HG03439 (cell line): ENCODE measurements at regions not wholly inside any gene's neighbourhood (a gene's known extent, or its start where the extent isn't known, plus 50 kb on each side); places are given as distances from the start of the nearest gene placed in this dataset.
"Not testable (repeated sequence)": the region's sequence is repeated elsewhere in the genome, so short reads cannot be mapped to it uniquely, and the experiment has no call there.

Experiments
- ATAC-seq: cut with Tn5 transposase; IDR thresholded peaks from one replicate; pipeline ENCODE4 v1.9.1; 2021; ENCODE audit warnings: mild to moderate bottlenecking, moderate library complexity; ENCODE audit not compliant: unreplicated experiment

GRCh38 chr1:234907940-234908405, 220.7 kb downstream of the TOMM20 start:
- ATAC-seq = no peak

GRCh38 chr1:234907208-234907939, 221.3 kb downstream of the TOMM20 start:
- no peak for ATAC-seq

GRCh38 chr1:234906654-234907053, 222.0 kb downstream of the TOMM20 start:
- no peak for ATAC-seq

- ATAC-seq = no peak
Measured at GRCh38 chr1:234902774-234903547, 225.7 kb downstream of the TOMM20 start.

- ATAC-seq = no peak
Measured at GRCh38 chr1:234901491-234902049, 227.1 kb downstream of the TOMM20 start.

- no peak for ATAC-seq
Measured at GRCh38 chr1:234900595-234900994, 228.0 kb downstream of the TOMM20 start.

GRCh38 chr1:234899730-234900072, 228.9 kb downstream of the TOMM20 start:
- ATAC-seq = no peak

- no peak for ATAC-seq
Measured at GRCh38 chr1:234899041-234899729, 229.5 kb downstream of the TOMM20 start.

GRCh38 chr1:234898455-234899033, 230.1 kb downstream of the TOMM20 start:
- no peak for ATAC-seq

GRCh38 chr1:234897754-234898454, 230.7 kb downstream of the TOMM20 start:
- ATAC-seq = no peak

GRCh38 chr1:234897390-234897749, 231.3 kb downstream of the TOMM20 start:
- no peak for ATAC-seq

GRCh38 chr1:234896477-234897389, 231.9 kb downstream of the TOMM20 start:
- no peak for ATAC-seq

- no peak for ATAC-seq
Measured at GRCh38 chr1:234893725-234894630, 234.7 kb downstream of the TOMM20 start.

- ATAC-seq = no peak
Measured at GRCh38 chr1:234893359-234893724, 235.3 kb downstream of the TOMM20 start.

GRCh38 chr1:234892642-234893041, 236.0 kb downstream of the TOMM20 start:
- ATAC-seq = no peak

- ATAC-seq = no peak
Measured at GRCh38 chr1:234891427-234891826, 237.2 kb downstream of the TOMM20 start.

GRCh38 chr1:234889643-234890042, 239.0 kb downstream of the TOMM20 start:
- ATAC-seq = no peak

- not testable (repeated sequence) for ATAC-seq
Measured at GRCh38 chr1:234888247-234888646, 240.4 kb downstream of the TOMM20 start.
